Stimulated activated CD4-positive, alpha-beta T cell treated with anti-CD3 and anti-CD28 coated beads, TNF-alpha, amount 100 ng/mL, for 48 hours (primary cell): ENCODE measurements at regions not wholly inside any gene's neighbourhood (a gene's known extent, or its start where the extent isn't known, plus 50 kb on each side); places are given as distances from the start of the nearest gene placed in this dataset.
A peak's percentile ranks its signal among the peaks of the same experiment; 100 is the strongest.
"Not testable (repeated sequence)": the region's sequence is repeated elsewhere in the genome, so short reads cannot be mapped to it uniquely, and the experiment has no call there.

ENCODE experiments used
- DNase-seq, 3 donors: peaks; one replicate each; pipeline ENCODE4 v3.0.0-alpha.2; 2020; ENCODE audit warnings: low read depth in 3 of 3

DNA sequence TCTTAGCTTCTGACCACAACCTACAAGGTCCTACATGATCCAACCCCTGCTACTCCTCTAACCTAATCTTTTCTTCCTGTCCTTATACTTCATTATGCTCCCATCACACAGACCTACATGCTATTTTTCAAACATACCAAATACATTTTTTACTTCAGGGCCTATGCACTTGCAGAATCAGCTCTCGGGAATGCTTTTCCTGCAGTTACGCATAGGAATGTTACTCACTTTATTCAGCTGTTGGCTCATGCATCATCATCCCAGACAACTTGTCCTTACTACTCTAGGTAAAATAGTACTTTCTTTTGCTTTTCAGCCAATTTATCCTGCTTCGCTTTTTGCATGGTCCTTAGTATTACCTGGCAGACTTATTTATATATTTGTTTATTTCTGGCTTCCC lies 105.6 kb downstream of the OXSM start:
- no peak for DNase-seq

- no peak for DNase-seq
Measured at GRCh38 chr3:25897019-25897418, 107.1 kb downstream of the OXSM start.

- no peak for DNase-seq
Measured at GRCh38 chr3:25899352-25900101, 109.6 kb downstream of the OXSM start.

DNA sequence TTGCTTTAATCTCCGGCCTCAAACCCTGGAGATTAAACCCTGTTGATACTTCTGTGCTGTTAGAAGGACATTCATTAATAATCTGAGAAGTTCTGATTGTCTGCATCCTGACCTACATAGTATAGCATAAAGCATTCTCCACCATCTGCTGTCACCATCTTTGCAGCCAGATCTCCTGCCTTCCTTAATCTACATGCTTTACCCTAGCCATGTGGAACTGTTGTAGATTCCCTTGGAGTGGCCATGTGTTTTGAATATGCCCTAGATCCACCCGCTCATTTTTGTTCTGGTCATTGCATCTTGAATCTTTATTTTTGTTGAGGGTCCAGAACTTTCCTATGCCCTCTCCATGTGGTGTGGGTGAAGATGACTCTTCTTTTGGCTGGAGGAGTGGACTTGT lies 110.3 kb downstream of the OXSM start:
- no peak for DNase-seq

DNA sequence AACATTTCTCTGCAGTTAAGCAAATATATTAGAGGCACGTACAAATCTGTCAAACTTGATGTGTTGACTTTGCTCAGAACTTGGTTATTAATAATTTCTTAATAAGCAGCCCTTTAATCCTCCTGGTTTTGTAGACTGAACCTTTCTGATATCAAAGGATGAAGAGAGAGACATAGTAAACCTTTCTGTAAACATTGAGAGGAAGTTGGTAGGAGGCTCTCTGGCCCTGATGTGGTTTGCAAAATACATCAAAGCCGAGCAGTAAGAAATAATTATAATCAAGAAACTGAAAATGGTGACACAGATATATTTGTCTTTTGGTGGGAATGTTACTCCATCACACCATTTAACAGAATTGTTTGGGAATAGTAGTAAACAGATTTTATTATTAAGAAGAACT lies 111.9 kb downstream of the OXSM start:
- DNase-seq: no peak

DNA sequence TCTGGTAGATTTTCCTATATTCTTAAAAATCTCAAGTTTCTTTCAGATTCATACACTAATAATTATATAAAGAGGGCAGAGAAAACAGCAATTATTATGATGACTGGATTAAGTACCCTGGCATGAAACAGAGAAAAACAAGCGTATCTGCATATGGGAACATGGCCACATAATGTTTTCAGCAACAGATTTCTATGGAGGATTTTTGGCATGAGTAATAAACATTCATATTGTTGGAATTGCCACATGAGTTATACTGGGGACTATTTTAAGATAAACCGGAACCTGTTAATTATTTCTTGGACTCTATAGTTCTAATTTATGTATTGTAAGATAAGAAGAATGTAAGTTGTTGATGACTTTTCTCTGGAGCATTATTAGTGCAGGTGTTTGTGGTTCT lies 112.7 kb downstream of the OXSM start:
- DNase-seq: no peak

GRCh38 chr3:25903371-25904129 lies 113.7 kb downstream of the OXSM start:
- DNase-seq: no peak

DNA sequence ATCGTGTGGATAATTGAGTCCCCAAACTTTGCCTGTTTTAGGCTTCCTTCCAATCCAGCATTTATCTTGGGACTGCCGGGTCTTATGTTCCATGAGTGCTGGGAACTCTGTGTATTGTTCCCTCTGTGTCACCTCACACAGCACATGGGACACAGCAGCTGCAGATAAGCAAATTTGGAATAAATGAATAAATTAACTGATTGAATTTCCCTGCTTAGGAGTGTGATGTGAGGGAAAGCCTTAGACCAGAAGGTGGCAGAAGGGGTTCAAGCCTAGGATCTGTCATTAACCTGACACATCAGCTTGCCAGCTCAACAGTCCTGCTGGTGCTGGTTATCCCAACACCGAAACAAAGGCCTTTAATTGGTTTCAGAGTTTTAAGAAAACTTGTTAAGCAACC lies 114.3 kb downstream of the OXSM start:
- DNase-seq: no peak

DNA sequence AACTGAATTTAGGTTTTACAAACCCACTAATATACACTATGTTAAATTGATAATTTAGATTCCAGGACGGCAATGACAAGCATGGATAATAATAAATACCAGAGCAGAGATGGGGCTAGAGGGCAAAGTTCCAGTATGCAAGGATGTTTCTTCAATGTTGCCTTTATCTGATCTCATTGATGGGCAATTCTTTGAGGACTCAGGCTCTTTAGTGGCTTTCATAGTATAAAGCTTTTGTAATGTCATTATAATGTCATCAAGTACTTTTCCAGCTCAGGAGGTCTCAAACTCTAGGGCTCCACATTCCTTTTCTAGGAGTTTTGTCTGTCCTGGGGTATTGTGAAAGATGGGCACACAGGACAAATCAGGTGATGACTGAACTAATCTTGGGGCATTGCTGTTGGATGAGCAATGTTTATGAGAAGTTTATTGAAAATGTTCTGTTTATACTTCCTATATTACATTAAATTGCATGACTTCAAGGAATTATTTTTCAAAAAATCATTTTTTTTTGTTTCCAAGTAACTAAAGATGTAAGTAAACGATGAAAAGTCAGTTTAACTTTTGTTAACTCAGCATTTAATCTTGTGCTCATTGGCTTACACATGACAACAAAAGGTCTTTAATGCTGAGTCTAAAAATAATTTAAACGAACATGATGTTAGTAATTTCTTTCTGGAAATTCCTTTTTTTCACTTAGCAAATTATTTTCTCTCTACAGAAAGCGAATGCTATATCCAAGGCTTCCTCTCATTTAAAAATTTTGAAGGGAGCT lies 116.4 kb downstream of the OXSM start:
- no peak for DNase-seq

GRCh38 chr3:25907081-25907480 lies 117.2 kb downstream of the OXSM start:
- no peak for DNase-seq

DNA sequence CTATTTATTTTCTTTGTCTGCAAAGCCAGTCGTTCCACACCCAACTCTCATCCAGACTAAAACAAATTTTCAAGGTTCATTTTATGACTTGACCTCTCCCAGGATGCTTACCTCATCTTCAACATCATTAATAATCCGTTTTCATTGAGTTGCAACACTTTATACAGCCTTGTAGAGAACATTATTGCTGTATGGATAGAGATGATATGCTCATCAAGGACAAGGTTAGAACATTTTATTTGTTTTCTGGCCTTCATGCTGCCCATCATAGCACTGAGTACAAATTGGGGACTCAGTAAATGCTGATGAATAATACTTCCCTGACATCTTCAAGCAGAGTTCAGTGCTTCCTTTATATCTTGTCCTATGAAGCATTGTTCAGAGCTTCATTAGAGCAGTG lies 120.2 kb downstream of the OXSM start:
- DNase-seq: no peak

DNA sequence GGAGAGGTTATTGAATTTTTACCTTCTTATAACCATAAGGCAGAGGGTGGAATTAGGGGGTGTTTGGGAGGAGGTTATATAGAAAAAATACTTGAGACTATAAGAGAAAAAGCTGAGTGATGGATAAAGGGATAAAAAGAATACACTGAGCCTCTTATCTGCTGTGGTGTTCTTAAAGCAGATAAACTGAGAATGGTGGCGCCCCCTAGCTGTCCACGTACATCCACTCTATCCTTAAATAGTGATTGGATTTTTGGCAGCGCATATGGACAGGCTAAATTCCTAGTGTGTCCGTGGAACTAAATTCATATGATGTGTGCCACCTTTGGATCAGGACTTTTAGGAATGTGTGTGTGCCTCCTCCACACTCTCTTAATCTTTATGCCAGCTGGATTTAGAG lies 121.1 kb downstream of the OXSM start:
- peak in 2 of 3 donors; percentile 21 to 49 for DNase-seq

DNA sequence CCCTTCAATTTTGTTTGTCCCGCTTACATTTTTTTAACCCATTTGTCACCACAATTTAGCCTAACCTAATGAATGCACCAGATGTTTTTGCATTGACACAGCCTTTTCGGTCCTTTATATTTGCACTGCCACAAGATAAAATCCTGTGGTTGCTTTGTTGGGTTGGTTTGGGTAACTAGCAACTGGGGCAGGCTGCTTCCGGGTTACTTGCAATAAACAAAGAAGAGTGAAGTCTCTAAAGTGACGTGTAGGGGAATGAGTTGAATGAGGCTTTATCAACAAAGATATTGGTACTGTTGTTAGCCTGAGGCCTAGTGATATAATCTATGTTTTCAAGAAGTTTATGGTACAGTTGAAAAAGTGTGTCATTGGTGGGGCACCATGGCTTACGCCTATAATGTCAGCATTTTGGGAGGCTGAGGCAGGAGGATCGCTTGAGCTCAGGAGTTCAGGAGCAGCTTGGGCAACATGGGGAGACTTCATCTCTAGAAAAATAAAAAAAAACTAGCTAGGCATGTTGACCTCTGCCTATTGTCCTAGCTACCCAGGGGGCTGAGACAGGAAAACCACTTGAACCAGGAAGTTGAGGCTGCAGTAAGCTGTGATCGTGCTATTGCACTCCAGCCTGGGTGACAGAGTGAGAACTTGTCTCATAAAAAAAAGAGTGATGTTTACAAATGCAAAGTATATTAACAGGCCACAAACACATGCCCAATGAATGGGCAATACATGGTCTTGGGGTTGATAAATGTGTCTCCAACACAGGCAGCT lies 121.8 kb downstream of the OXSM start:
- no peak for DNase-seq

DNA sequence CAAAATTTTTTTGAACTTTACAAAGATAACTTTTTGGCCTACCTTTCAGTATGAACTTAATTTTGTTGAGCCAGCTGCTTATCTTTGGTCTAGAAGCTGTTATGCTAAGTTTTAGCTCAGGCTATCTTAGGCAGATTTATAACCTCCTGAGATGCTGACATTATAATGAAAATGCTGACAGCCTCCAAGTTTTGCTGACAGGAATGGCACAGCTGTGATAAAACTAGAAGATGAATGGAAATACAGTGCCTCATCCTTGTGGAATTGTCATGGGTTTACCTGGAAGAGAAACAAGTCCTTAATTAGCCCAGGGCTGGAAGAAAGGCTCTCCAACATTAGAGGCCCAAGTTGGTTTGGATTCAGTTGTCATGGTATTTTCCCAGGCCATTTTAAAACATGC lies 123.3 kb downstream of the OXSM start:
- DNase-seq: no peak

GRCh38 chr3:25915673-25916072 lies 125.8 kb downstream of the OXSM start:
- DNase-seq: no peak

- no peak for DNase-seq
Measured at GRCh38 chr3:25916321-25916720, 126.4 kb downstream of the OXSM start.

- DNase-seq: not testable (repeated sequence)
Measured at GRCh38 chr3:25931967-25932366, 142.1 kb downstream of the OXSM start.

DNA sequence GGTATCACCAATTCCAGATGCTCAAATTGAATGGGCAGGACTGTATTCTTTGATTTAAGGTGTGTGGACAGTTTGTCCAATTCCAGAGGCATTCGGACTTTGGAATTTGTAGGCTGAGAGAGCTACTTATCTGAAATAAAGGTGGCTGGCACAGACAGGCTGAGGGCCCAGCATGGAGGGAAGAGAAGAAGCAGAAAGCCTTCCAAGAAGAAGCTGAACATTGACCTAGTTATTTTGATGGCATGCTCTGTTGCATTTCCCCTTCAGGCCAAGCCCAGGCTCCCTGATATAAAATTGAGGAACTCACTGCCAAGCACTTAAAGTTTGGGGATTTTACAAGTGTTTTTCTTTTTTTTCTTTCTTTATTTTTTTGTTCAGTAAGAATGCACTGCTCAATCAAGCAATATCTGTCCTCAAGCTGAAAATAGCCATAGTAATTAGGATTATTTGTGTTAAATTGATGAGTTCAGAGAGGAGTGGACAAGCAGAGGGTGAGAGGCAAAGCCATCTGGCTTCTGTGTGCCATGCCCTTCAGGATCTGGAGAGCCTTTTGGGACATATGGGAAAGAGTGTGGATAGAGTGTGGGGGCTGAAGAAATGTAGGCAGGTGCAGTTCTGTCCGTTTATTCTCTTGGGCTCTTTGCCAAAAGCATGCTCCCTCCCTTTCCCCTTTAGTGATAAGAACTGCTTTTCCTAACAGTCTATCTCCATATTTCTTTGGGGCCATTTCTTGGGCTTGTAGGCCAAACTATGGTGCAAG lies 148.9 kb downstream of the OXSM start:
- no peak for DNase-seq

DNA sequence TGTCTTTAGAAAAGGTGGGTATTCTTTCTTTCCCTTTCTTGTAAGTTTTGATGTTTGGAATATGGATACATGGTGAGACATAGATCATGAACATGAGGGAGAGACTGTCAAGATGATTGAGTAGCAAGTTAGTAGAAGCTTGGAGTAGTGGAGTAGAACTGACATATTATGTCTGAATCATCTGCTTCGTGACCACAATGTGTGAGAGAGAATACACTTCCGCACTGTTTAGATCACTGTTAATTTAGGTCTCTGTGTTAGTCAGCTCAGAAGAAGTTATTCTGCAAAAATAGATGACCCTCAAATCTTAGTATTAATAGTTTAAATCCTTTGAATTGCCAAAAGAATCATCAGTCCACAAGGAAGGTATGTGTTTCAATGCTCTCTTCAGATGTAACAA lies 151.0 kb downstream of the OXSM start:
- no peak for DNase-seq

DNA sequence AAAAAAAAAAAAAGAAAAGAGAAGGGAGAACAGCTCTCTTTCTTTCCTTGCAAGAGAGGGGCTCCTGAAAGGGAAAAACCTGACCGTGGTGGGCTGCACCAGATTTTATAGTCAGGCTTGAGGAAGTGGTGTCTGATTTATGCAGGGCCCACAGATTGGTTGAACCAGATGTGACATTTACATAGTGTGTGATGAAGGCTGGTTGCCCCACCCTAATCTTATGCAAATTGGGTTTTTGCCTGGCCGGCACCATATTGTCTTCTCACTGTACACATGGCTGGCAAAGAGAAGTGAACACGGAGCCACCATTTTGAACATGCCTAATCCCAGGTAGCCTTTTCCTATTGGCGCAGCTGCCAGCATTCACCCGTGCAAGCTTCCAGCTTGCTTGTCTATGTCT lies 154.4 kb downstream of the OXSM start:
- DNase-seq: no peak

DNA sequence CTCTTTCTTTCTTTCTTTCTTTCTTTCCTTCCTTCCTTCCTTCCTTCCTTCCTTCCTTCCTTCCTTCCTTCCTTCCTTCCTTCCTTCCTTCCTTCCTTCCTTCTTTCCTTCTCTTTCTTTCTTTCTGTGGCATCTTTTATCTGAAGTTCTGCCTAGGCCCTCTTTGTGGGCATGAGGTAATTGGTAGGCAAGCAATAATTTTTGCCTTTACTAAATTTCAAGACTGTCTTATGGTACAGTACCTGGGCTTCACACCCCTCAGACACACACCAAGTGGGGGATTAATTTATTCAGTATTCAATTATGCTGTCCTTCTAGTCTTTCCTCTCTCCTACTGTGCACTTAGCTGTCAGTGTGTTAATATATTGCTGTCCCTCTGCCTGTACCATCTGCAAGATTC lies 155.5 kb downstream of the OXSM start:
- no peak for DNase-seq
